NCI-H1092 treated with DMSO at 0.1 percent for 48 hours (cell line): ENCODE measurements at regions not wholly inside any gene's neighbourhood (a gene's known extent, or its start where the extent isn't known, plus 50 kb on each side); places are given as distances from the start of the nearest gene placed in this dataset.
"Not testable (repeated sequence)": the region's sequence is repeated elsewhere in the genome, so short reads cannot be mapped to it uniquely, and the experiment has no call there.

Source experiments
- DNase-seq: peaks from one replicate; lab custom pipeline; 2025; lab: John Stamatoyannopoulos, UW

- DNase-seq = no peak
Measured at GRCh38 chr4:31016322-31017061, 296.3 kb downstream of the PCDH7 start.

- DNase-seq = no peak
Measured at GRCh38 chr4:31020363-31020762, 300.2 kb downstream of the PCDH7 start.

- no peak for DNase-seq
Measured at GRCh38 chr4:31021008-31021407, 300.8 kb downstream of the PCDH7 start.

GRCh38 chr4:31022702-31023101 lies 302.5 kb downstream of the PCDH7 start:
- no peak for DNase-seq

GRCh38 chr4:31023109-31023508 lies 302.9 kb downstream of the PCDH7 start:
- DNase-seq = no peak

GRCh38 chr4:31023742-31024141 lies 303.6 kb downstream of the PCDH7 start:
- no peak for DNase-seq

GRCh38 chr4:31024781-31025180 lies 304.6 kb downstream of the PCDH7 start:
- DNase-seq = not testable (repeated sequence)

- no peak for DNase-seq
Measured at GRCh38 chr4:31026256-31026655, 306.1 kb downstream of the PCDH7 start.

- no peak for DNase-seq
Measured at GRCh38 chr4:31034550-31034949, 314.4 kb downstream of the PCDH7 start.

GRCh38 chr4:31035761-31036160 lies 315.6 kb downstream of the PCDH7 start:
- no peak for DNase-seq

- no peak for DNase-seq
Measured at GRCh38 chr4:31037703-31038102, 317.5 kb downstream of the PCDH7 start.

GRCh38 chr4:31039382-31039781 lies 319.2 kb downstream of the PCDH7 start:
- DNase-seq = no peak

GRCh38 chr4:31040106-31040505 lies 319.9 kb downstream of the PCDH7 start:
- no peak for DNase-seq

GRCh38 chr4:31041385-31041784 lies 321.2 kb downstream of the PCDH7 start:
- DNase-seq = no peak

- no peak for DNase-seq
Measured at GRCh38 chr4:31041853-31042252, 321.7 kb downstream of the PCDH7 start.

- DNase-seq = no peak
Measured at GRCh38 chr4:31043382-31044062, 323.4 kb downstream of the PCDH7 start.

GRCh38 chr4:31045151-31045550 lies 325.0 kb downstream of the PCDH7 start:
- DNase-seq = peak; percentile 51

GRCh38 chr4:31045724-31046318 lies 325.7 kb downstream of the PCDH7 start:
- peak; percentile 55 for DNase-seq

GRCh38 chr4:31051151-31051550 lies 331.0 kb downstream of the PCDH7 start:
- no peak for DNase-seq

GRCh38 chr4:31051565-31051964 lies 331.4 kb downstream of the PCDH7 start:
- DNase-seq = no peak

GRCh38 chr4:31052519-31052918 lies 332.4 kb downstream of the PCDH7 start:
- DNase-seq = no peak

- DNase-seq = no peak
Measured at GRCh38 chr4:31053451-31053850, 333.3 kb downstream of the PCDH7 start.

- DNase-seq = no peak
Measured at GRCh38 chr4:31054295-31054694, 334.1 kb downstream of the PCDH7 start.
